Trophoblast cell (in vitro differentiated cells and primary cell): ENCODE measurements at regions not wholly inside any gene's neighbourhood (a gene's known extent, or its start where the extent isn't known, plus 50 kb on each side); places are given as distances from the start of the nearest gene placed in this dataset.

Experiments
- DNase-seq, 2 donors: peaks; one replicate each; pipeline ENCODE4 v3.0.0-alpha.2; 2016
- H2AFZ ChIP-seq: 2 replicates; pipeline ENCODE4 v1.6.1; 2013; ENCODE audit warnings: low read length, moderate library complexity, mild to moderate bottlenecking; ENCODE audit not compliant: insufficient read depth, poor library complexity
- H2AK5ac ChIP-seq: 2 replicates; pipeline ENCODE4 v1.6.1; 2013; ENCODE audit warnings: mild to moderate bottlenecking, low read length
- H2BK120ac ChIP-seq: 2 replicates; pipeline ENCODE4 v1.6.1; 2013; ENCODE audit warnings: low read length, mild to moderate bottlenecking, moderate library complexity; ENCODE audit not compliant: insufficient read depth, poor library complexity
- H2BK12ac ChIP-seq: 2 replicates; pipeline ENCODE4 v1.6.1; 2013; ENCODE audit warnings: mild to moderate bottlenecking, low read length, moderate library complexity
- H2BK5ac ChIP-seq: 2 replicates; pipeline ENCODE4 v1.6.1; 2013; ENCODE audit warnings: low read length, low read depth, moderate library complexity, mild to moderate bottlenecking; ENCODE audit not compliant: poor library complexity
- H3K14ac ChIP-seq: 2 replicates; pipeline ENCODE4 v1.6.1; 2013; ENCODE audit warnings: mild to moderate bottlenecking, low read length
- H3K18ac ChIP-seq: 2 replicates; pipeline ENCODE4 v1.6.1; 2013; ENCODE audit warnings: mild to moderate bottlenecking, low read length
- H3K23ac ChIP-seq: 2 replicates; pipeline ENCODE4 v1.6.1; 2013; ENCODE audit warnings: low read length
- H3K27ac ChIP-seq: 2 replicates; pipeline ENCODE4 v1.5.1; 2013; ENCODE audit warnings: low read depth, mild to moderate bottlenecking, inconsistent platforms, low read length, moderate library complexity
- H3K27me3 ChIP-seq: 2 replicates; pipeline ENCODE4 v1.6.1; 2013; ENCODE audit warnings: inconsistent platforms, mild to moderate bottlenecking, low read length, moderate library complexity; ENCODE audit not compliant: insufficient read depth
- H3K36me3 ChIP-seq, 2 experiments: 1 replicate in 1 of 2; 2 replicates in 1 of 2; pipeline ENCODE4 v1.6.1; 2013; ENCODE audit warnings: low read length in 2 of 2, mild to moderate bottlenecking in 2 of 2, moderate library complexity in 1 of 2; ENCODE audit not compliant: insufficient read depth in 2 of 2, control insufficient read depth in 1 of 2
- H3K4ac ChIP-seq: 2 replicates; pipeline ENCODE4 v1.6.1; 2013; ENCODE audit warnings: low read depth, mild to moderate bottlenecking, low read length, moderate library complexity
- H3K4me1 ChIP-seq, 2 experiments: 1 replicate in 1 of 2; 2 replicates in 1 of 2; pipeline ENCODE4 v1.6.1; 2013; ENCODE audit warnings: low read length in 2 of 2, mild to moderate bottlenecking in 2 of 2, moderate library complexity in 1 of 2; ENCODE audit not compliant: insufficient read depth in 2 of 2, control insufficient read depth in 1 of 2
- H3K4me2 ChIP-seq: 2 replicates; pipeline ENCODE4 v1.6.1; 2013; ENCODE audit warnings: inconsistent platforms, mild to moderate bottlenecking, low read length, moderate library complexity
- H3K4me3 ChIP-seq: 2 replicates; pipeline ENCODE4 v1.5.1; 2013; ENCODE audit warnings: mild to moderate bottlenecking, low read depth, low read length, inconsistent platforms
- H3K79me1 ChIP-seq: one replicate; pipeline ENCODE4 v1.6.1; 2013; ENCODE audit warnings: low read length
- H3K79me2 ChIP-seq: 2 replicates; pipeline ENCODE4 v1.6.1; 2013; ENCODE audit warnings: low read length, mild to moderate bottlenecking; ENCODE audit not compliant: control insufficient read depth, insufficient read depth, poor library complexity
- H3K9ac ChIP-seq: 2 replicates; pipeline ENCODE4 v1.6.1; 2013; ENCODE audit warnings: mild to moderate bottlenecking, low read length
- H3K9me3 ChIP-seq: 2 replicates; pipeline ENCODE4 v1.6.1; 2013; ENCODE audit warnings: low read depth, mild to moderate bottlenecking, control low read depth, inconsistent platforms, low read length; ENCODE audit not compliant: insufficient read depth
- H4K12ac ChIP-seq: 2 replicates; pipeline ENCODE4 v1.6.1; 2013; ENCODE audit warnings: low read depth, mild to moderate bottlenecking, low read length, moderate library complexity
- H4K8ac ChIP-seq: 2 replicates; pipeline ENCODE4 v1.6.1; 2013; ENCODE audit warnings: low read depth, mild to moderate bottlenecking, low read length, moderate library complexity
- H4K91ac ChIP-seq: one replicate; pipeline ENCODE4 v1.6.1; 2013; ENCODE audit warnings: low read depth, mild to moderate bottlenecking, low read length, moderate library complexity
- WGBS: extraction: QIAGEN DNeasy Blood & Tissue Kit; methylation state at CpG from one replicate; pipeline ENCODE4 v1.1.7; 2013; ENCODE audit warnings: missing lambda C conversion rate; ENCODE audit not compliant: insufficient read length, insufficient coverage; ENCODE audit errors: extremely low coverage; 5-methylcytosine and 5-hydroxymethylcytosine counted together

DNA sequence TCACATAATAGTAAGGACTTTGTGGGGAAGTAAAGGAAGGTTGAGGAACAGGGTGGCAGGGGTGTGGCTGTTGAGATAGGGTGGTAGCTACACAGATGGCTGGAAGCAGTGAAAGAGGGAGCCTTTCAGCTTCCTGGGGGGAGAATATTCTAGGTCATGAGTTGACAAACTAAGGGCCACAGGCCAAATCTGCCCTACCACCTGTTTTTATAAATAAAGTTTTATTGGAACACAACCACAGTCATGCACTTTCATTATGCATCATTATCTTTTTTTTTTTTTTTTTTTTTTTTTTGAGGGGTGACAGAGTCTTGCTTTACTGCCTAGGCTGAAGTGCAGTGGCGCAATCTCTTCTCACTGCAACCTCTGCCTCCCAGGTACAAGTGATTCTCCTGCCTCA, 243.1 kb downstream of the NFATC2 start:
- Histone ChIP-seq H3K4me2 (no peak overlapping the region), H3K9me3 (peaks cover 15% of the 10 kb centered on the region), H3K4me3 (no peak overlapping the region), H3K4me1 (peaks cover 3 to 4% of the 10 kb centered on the region in 2 experiments), H4K91ac (no peak overlapping the region), H3K18ac (no peak overlapping the region), H2AK5ac (no peak overlapping the region), H4K8ac (no peak overlapping the region), H3K79me1 (peaks cover under 1% of the 10 kb centered on the region), H2BK5ac (no peak overlapping the region), H2BK120ac (no peak overlapping the region), H3K36me3 (peaks cover 0 to 2% of the 10 kb centered on the region in 2 experiments), H3K4ac (no peak overlapping the region), H4K12ac (no peak overlapping the region), H3K27me3 (no peaks in the 10 kb centered on the region), H3K9ac (no peak overlapping the region), H3K23ac (no peak overlapping the region), H3K79me2 (no peaks in the 10 kb centered on the region), H2BK12ac (no peak overlapping the region), H3K27ac (no peak overlapping the region), H3K14ac (no peak overlapping the region), H2AFZ (no peak overlapping the region)
- WGBS, result no CpG with 5 or more reads among the region's 1 CpG
- DNase-seq, result no peak

DNA sequence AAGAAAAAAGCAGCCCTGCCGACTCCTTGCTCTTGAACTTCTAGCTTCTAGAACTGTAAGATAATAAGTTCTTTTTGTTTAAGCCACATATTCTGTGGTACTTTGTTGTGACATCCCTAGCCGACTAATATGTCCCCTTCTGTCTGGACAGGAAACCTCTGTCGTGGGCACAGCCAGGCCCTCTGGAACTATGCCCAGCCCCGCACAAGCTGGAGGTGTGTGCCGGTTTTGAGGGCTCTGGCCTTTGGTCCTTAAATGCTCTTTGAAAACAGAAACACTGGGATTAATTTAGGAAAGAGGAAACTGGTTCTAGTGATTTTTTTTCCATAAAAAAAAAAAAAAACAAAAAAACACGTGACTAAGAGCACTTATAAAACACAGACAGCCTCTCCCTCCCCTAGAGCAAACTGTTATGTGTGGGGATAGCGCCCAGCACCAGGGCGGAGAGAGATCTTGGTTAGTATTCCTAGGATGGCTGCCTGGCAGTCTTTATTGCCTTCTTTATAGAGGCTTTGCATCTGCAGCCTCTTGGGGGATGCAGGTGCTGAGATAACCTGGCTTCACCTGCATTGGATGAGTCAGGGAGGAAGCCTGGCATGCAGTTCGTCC, 244.3 kb downstream of the NFATC2 start:
- Histone ChIP-seq H3K14ac (no peak overlapping the region), H2BK5ac (no peak overlapping the region), H2BK12ac (no peak overlapping the region), H4K91ac (no peak overlapping the region), H3K79me2 (no peaks in the 10 kb centered on the region), H2BK120ac (no peak overlapping the region), H3K9me3 (peaks cover 11% of the 10 kb centered on the region), H3K27ac (no peak overlapping the region), H3K4me2 (no peak overlapping the region), H4K8ac (no peak overlapping the region), H2AK5ac (no peak overlapping the region), H2AFZ (no peak overlapping the region), H3K4ac (no peak overlapping the region), H3K79me1 (no peaks in the 10 kb centered on the region), H4K12ac (no peak overlapping the region), H3K4me1 (no peaks in the 10 kb centered on the region), H3K23ac (no peak overlapping the region), H3K4me3 (no peak overlapping the region), H3K18ac (no peak overlapping the region), H3K9ac (no peak overlapping the region), H3K27me3 (no peaks in the 10 kb centered on the region), H3K36me3 (peaks cover 0 to 2% of the 10 kb centered on the region in 2 experiments)
- no CpG with 5 or more reads among the region's 9 CpGs for WGBS
- DNase-seq, result peak in 1 of 2 donors; percentile 18

DNA sequence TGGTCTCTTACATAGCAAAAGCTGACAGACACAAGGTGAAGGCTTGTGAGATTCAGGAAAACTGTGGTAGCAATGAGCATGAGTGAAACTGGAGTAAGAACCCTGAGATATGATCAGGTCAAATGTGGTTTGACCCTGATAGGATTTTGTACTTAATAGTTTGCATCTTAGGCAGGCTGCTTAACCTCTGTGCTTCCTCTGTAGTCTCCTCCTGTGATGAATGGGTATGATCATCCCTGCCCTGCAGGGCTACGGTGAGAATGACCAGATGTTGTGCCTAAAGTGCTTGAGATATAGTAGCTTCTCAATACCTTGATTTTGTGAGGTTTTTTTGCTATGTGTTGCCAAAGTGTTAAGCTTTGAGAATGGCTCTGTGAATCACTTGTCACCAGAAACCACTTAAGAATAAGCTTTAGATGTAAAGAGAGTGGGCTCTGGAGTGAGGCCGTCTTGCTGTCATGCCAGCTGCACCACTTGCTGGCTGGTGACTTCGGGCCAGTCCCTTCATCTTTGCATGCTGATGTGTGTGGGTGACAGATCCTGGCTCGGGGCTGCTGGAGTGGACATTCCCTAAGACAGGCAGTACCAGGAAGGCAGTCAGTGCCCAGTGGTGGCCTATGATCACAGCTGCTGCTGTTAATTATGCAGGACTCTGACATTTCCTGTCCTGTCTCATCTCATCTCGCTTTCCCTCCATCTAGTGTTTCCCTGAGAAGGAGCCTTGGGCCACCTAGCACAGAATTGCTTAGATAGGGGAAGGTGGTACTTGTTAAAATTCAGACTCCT, 254.7 kb downstream of the NFATC2 start:
- H2BK12ac ChIP-seq, result no peak overlapping the region
- H3K9ac ChIP-seq, result no peak overlapping the region
- WGBS, result no CpG with 5 or more reads among the region's 5 CpGs
- H3K79me2 ChIP-seq, result no peaks in the 10 kb centered on the region
- H2BK120ac ChIP-seq, result no peak overlapping the region
- no peak overlapping the region for H2BK5ac ChIP-seq
- H3K4ac ChIP-seq, result no peak overlapping the region
- H3K4me3 ChIP-seq, result no peak overlapping the region
- H3K36me3 ChIP-seq, result no peaks in the 10 kb centered on the region
- H3K18ac ChIP-seq, result no peak overlapping the region
- no peak overlapping the region for H3K14ac ChIP-seq
- no peak overlapping the region for H3K23ac ChIP-seq
- no peak overlapping the region for H4K91ac ChIP-seq
- H2AK5ac ChIP-seq, result no peak overlapping the region
- no peak for DNase-seq
- H3K9me3 ChIP-seq, result peaks cover 5% of the 10 kb centered on the region
- H3K79me1 ChIP-seq, result no peaks in the 10 kb centered on the region
- H3K4me2 ChIP-seq, result no peak overlapping the region
- H3K4me1 ChIP-seq, result peaks cover 11 to 12% of the 10 kb centered on the region in 2 experiments
- H2AFZ ChIP-seq, result no peak overlapping the region
- no peak overlapping the region for H3K27ac ChIP-seq
- no peak overlapping the region for H4K8ac ChIP-seq
- H3K27me3 ChIP-seq, result no peaks in the 10 kb centered on the region
- no peak overlapping the region for H4K12ac ChIP-seq

DNA sequence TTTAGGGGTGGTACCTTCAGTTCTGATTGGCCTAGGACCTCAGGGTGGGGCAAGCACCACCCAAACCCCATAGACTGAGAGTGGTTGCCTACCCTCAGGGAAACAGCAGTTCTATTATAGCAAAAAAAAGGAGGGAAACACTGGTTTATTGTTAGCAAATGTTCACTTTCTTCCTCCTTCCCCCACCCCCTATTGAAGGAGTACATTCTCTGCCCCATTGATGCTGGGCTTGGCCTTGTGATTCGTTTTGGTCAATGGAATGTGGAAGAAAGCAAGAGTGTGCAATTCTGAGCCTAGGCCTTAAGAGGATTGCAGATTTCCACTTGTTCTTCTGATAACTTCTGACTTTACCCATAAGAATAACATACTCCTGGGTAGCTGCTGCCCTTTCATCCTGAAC, 255.8 kb downstream of the NFATC2 start:
- Histone ChIP-seq H3K36me3 (no peaks in the 10 kb centered on the region), H3K4me3 (no peak overlapping the region), H3K79me1 (no peaks in the 10 kb centered on the region), H4K8ac (no peak overlapping the region), H3K9ac (no peak overlapping the region), H2BK12ac (no peak overlapping the region), H4K12ac (no peak overlapping the region), H3K18ac (no peak overlapping the region), H2BK5ac (no peak overlapping the region), H3K4me1 (peaks cover 11 to 12% of the 10 kb centered on the region in 2 experiments), H3K4ac (no peak overlapping the region), H3K9me3 (peaks cover 5% of the 10 kb centered on the region), H3K23ac (no peak overlapping the region), H3K79me2 (no peaks in the 10 kb centered on the region), H2AFZ (no peak overlapping the region), H3K4me2 (no peak overlapping the region), H4K91ac (no peak overlapping the region), H3K27me3 (no peaks in the 10 kb centered on the region), H2AK5ac (no peak overlapping the region), H3K27ac (no peak overlapping the region), H3K14ac (no peak overlapping the region), H2BK120ac (no peak overlapping the region)
- no CpG with 5 or more reads among the region's 1 CpG for WGBS
- DNase-seq, result no peak
